ENCODE measurements at regions not wholly inside any gene's neighbourhood (a gene's known extent, or its start where the extent isn't known, plus 50 kb on each side); places are given as distances from the start of the nearest gene placed in this dataset.

GRCh38 chr6:1057490-1058135 is 254.3 kb upstream of the FOXQ1 start:
- Histone ChIP-seq H3K9ac (ENCODE audit: low read length) (no peak overlapping the region), H3K4me1 (ENCODE audit: low read length) (no peaks in the 10 kb centered on the region), H3K4me3 (ENCODE audit: low read length) (no peak overlapping the region), H3K36me3 (replicated peaks; ENCODE audit: low read depth, low read length) (no peaks in the 10 kb centered on the region), H3K27me3 (ENCODE audit: low read depth, low read length) (peaks cover 8% of the 10 kb centered on the region), H3K79me2 (ENCODE audit: low read length) (no peaks in the 10 kb centered on the region), H3K4me2 (ENCODE audit: low read length) (no peak overlapping the region), H3K27ac (ENCODE audit: low read length) (no peak overlapping the region), H4K20me1 (ENCODE audit: insufficient read depth, low read length) (no peaks in the 10 kb centered on the region), H2AFZ (ENCODE audit: low read depth, low read length) (no peak overlapping the region), H3K9me3 (ENCODE audit: insufficient read depth, low read length) (no peaks in the 10 kb centered on the region)
- no peak for TF ChIP-seq EZH2phosphoT487 (IDR thresholded peaks at IDR 0.05; ENCODE audit: low read depth)
- TF ChIP-seq, protein P1, sequence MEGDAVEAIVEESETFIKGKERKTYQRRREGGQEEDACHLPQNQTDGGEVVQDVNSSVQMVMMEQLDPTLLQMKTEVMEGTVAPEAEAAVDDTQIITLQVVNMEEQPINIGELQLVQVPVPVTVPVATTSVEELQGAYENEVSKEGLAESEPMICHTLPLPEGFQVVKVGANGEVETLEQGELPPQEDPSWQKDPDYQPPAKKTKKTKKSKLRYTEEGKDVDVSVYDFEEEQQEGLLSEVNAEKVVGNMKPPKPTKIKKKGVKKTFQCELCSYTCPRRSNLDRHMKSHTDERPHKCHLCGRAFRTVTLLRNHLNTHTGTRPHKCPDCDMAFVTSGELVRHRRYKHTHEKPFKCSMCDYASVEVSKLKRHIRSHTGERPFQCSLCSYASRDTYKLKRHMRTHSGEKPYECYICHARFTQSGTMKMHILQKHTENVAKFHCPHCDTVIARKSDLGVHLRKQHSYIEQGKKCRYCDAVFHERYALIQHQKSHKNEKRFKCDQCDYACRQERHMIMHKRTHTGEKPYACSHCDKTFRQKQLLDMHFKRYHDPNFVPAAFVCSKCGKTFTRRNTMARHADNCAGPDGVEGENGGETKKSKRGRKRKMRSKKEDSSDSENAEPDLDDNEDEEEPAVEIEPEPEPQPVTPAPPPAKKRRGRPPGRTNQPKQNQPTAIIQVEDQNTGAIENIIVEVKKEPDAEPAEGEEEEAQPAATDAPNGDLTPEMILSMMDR (IDR thresholded peaks at IDR 0.05; ENCODE audit: low read depth, low read length), result no peak

DNA sequence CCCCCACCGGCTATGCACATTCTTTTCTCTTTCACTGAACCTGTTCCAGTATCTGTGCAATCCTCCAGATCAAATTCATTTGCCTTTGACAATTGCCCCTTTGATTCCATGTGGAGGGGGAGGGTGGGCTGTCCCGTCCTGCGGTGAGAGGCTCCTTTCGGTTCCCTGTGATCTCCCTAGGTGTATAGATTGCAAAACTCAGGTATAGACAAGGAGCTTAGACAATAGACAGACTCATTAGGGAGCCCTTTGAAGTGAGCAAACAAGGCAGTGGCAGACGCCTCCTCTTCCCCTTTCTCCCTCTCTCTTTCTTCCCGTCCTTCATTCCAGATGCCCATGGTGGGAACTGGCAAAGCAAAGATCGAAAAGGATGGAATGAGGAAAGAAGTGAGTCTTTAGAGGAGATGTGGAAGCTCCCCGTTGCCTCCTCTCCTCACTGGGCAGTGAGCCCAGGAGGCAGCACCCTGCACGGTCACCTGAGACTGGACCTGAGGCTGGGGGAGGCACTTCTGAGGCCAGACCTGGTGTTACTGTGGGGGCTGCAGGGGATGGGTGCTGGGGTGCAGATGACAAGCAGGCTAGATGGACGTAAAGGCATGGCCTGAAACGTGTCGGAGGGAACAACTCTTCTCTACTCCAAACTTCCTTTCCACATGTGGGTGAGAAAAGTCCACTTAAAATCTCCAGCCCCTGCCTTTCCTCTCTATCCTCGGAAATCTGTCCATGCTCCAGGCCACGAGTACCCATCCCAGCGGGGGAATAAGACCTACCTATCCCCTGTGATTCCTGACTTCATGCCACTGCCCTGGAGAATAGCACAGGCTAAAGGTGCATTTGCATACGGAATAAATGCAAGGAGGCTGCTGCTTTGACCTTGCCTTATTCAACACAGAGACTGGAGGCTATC is 256.6 kb upstream of the FOXQ1 start:
- Histone ChIP-seq H3K4me1 (ENCODE audit: low read length) (no peaks in the 10 kb centered on the region), H3K9ac (ENCODE audit: low read length) (no peak overlapping the region), H3K4me3 (ENCODE audit: low read length) (no peak overlapping the region), H3K79me2 (ENCODE audit: low read length) (no peaks in the 10 kb centered on the region), H3K4me2 (ENCODE audit: low read length) (no peak overlapping the region), H3K27me3 (ENCODE audit: low read depth, low read length) (peaks cover 4% of the 10 kb centered on the region; the same call in 1 of the 2 replicates), H3K27ac (ENCODE audit: low read length) (no peak overlapping the region), H3K36me3 (replicated peaks; ENCODE audit: low read depth, low read length) (no peaks in the 10 kb centered on the region), H4K20me1 (ENCODE audit: insufficient read depth, low read length) (no peaks in the 10 kb centered on the region), H2AFZ (ENCODE audit: low read depth, low read length) (no peak overlapping the region), H3K9me3 (ENCODE audit: insufficient read depth, low read length) (no peaks in the 10 kb centered on the region)
- TF ChIP-seq EZH2phosphoT487 (IDR thresholded peaks at IDR 0.05; ENCODE audit: low read depth), result no peak
- TF ChIP-seq, protein P1 (IDR thresholded peaks at IDR 0.05; ENCODE audit: low read depth, low read length), result no peak

- H3K27me3 ChIP-seq (ENCODE audit: low read depth, low read length), result peaks cover 4% of the 10 kb centered on the region; the same call in 1 of the 2 replicates
- H3K9me3 ChIP-seq (ENCODE audit: insufficient read depth, low read length), result no peaks in the 10 kb centered on the region
- H3K9ac ChIP-seq (ENCODE audit: low read length), result no peak overlapping the region
- no peaks in the 10 kb centered on the region for H3K4me1 ChIP-seq (ENCODE audit: low read length)
- H2AFZ ChIP-seq (ENCODE audit: low read depth, low read length), result no peak overlapping the region
- no peak overlapping the region for H3K27ac ChIP-seq (ENCODE audit: low read length)
- H3K36me3 ChIP-seq (replicated peaks; ENCODE audit: low read depth, low read length), result no peaks in the 10 kb centered on the region
- no peak for TF ChIP-seq EZH2phosphoT487 (IDR thresholded peaks at IDR 0.05; ENCODE audit: low read depth)
- TF ChIP-seq, protein P1 (IDR thresholded peaks at IDR 0.05; ENCODE audit: low read depth, low read length), result no peak
- H3K79me2 ChIP-seq (ENCODE audit: low read length), result no peaks in the 10 kb centered on the region
- H4K20me1 ChIP-seq (ENCODE audit: insufficient read depth, low read length), result no peaks in the 10 kb centered on the region
- no peak overlapping the region for H3K4me3 ChIP-seq (ENCODE audit: low read length)
- no peak overlapping the region for H3K4me2 ChIP-seq (ENCODE audit: low read length)
Measured at GRCh38 chr6:1054653-1055014, 257.3 kb upstream of the FOXQ1 start.

GRCh38 chr6:1053586-1053985 is 258.3 kb upstream of the FOXQ1 start:
- Histone ChIP-seq H2AFZ (ENCODE audit: low read depth, low read length) (no peak overlapping the region), H3K27me3 (ENCODE audit: low read depth, low read length) (peaks cover 7% of the 10 kb centered on the region; the same call in 1 of the 2 replicates), H4K20me1 (ENCODE audit: insufficient read depth, low read length) (no peaks in the 10 kb centered on the region), H3K4me1 (ENCODE audit: low read length) (no peaks in the 10 kb centered on the region), H3K36me3 (replicated peaks; ENCODE audit: low read depth, low read length) (no peaks in the 10 kb centered on the region), H3K9ac (ENCODE audit: low read length) (no peak overlapping the region), H3K9me3 (ENCODE audit: insufficient read depth, low read length) (no peaks in the 10 kb centered on the region), H3K4me3 (ENCODE audit: low read length) (no peak overlapping the region), H3K27ac (ENCODE audit: low read length) (no peak overlapping the region), H3K79me2 (ENCODE audit: low read length) (no peaks in the 10 kb centered on the region), H3K4me2 (ENCODE audit: low read length) (no peak overlapping the region)
- TF ChIP-seq EZH2phosphoT487 (IDR thresholded peaks at IDR 0.05; ENCODE audit: low read depth), result no peak
- TF ChIP-seq, protein P1 (IDR thresholded peaks at IDR 0.05; ENCODE audit: low read depth, low read length), result no peak
